GM12874 (cell line): ENCODE measurements at regions not wholly inside any gene's neighbourhood (a gene's known extent, or its start where the extent isn't known, plus 50 kb on each side); places are given as distances from the start of the nearest gene placed in this dataset.

Experiments used
- TF ChIP-seq, protein P1 (sequence below): IDR thresholded peaks from 2 replicates; pipeline ENCODE4 v1.5.1; 2011; ENCODE audit warnings: low read depth, mild to moderate bottlenecking, control low read depth, low read length, moderate library complexity; ENCODE audit not compliant: insufficient read depth

DNA sequence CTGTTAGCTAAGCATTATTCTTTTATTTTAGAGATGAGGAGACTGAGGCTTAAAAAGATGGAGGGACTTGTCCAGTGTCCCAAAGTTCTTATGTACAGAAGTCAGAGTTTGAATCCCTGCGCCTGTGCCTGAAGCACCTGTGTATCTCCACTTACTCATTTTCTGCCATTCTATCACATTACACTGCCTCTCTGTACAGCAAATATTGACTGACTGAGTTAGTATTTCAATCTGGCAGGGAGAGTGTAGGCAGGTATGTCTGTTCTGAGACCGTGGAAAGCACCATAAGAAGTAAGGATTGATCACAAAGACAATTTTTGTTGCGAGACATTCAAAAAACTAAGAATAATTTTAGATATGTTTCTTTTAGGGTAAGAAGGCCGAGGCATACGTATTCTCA, 162.7 kb downstream of the KITLG start:
- TF ChIP-seq, protein P1, sequence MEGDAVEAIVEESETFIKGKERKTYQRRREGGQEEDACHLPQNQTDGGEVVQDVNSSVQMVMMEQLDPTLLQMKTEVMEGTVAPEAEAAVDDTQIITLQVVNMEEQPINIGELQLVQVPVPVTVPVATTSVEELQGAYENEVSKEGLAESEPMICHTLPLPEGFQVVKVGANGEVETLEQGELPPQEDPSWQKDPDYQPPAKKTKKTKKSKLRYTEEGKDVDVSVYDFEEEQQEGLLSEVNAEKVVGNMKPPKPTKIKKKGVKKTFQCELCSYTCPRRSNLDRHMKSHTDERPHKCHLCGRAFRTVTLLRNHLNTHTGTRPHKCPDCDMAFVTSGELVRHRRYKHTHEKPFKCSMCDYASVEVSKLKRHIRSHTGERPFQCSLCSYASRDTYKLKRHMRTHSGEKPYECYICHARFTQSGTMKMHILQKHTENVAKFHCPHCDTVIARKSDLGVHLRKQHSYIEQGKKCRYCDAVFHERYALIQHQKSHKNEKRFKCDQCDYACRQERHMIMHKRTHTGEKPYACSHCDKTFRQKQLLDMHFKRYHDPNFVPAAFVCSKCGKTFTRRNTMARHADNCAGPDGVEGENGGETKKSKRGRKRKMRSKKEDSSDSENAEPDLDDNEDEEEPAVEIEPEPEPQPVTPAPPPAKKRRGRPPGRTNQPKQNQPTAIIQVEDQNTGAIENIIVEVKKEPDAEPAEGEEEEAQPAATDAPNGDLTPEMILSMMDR: no peak

DNA sequence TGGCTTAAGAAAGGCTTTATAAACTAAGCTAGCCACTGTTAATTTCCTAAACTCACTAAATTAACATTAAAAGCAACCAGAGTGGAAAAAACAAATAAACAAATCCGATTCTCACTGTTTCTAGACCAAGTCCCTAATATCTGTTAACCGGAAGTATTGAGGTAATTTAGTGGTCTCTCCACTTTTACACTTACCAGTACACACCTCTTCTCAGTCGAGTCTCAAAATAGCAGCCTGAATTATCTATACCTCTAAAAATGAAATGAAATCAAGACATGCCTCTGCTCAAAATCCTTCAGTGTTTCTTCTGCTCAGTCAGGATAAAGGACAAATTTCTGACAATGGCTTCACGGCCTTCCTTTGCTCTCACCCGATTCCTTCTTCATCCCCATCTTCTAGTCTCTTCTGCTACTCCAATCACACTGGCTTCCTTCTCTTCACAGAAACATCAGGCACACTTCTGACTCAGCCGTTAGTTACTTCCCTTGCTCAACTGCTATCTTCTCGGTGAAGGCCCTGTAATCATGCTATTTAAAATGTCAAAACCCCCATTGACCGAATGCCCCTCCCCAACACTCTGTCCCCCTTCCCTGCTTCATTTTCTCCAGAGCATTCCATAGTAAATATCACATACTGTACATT, 161.3 kb downstream of the KITLG start:
- TF ChIP-seq, protein P1: no peak

DNA sequence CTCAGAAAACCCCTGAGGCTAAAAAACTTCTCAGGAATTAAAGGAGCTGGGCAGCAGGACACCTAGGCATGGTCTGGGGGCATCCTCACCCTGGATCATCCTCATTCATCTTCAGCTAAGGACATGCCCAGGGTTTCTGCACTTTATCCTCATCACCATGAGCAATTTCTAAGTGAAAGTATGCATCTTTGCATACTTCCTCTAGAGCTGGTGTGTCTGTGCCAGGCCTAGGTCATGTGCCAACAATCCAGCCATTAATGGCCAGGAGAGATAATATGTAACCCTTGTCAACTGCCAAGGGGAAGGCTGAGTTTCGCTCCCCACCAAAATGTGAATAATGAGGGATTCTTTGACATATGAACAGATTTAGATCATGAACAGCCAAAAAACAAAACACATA, 160.5 kb downstream of the KITLG start:
- TF ChIP-seq, protein P1: no peak

DNA sequence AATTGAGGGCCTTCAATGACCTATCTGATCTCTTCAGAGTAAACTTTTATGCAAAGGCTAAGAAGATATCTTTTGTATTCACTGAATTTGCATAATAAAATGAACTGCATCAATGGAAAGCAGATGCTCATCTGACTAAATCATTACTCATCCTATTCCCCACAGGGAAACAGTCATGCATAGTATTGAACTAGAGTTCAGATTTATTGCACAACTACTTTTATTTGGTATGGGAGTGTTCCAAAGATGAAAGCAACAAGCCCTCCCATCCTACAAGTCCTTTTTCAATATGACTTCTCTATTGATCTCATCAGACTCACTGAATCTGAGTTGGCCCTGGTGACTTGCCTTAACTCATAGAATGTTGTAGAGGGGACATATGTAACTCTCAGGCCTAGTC, 159.8 kb downstream of the KITLG start:
- TF ChIP-seq, protein P1: no peak

DNA sequence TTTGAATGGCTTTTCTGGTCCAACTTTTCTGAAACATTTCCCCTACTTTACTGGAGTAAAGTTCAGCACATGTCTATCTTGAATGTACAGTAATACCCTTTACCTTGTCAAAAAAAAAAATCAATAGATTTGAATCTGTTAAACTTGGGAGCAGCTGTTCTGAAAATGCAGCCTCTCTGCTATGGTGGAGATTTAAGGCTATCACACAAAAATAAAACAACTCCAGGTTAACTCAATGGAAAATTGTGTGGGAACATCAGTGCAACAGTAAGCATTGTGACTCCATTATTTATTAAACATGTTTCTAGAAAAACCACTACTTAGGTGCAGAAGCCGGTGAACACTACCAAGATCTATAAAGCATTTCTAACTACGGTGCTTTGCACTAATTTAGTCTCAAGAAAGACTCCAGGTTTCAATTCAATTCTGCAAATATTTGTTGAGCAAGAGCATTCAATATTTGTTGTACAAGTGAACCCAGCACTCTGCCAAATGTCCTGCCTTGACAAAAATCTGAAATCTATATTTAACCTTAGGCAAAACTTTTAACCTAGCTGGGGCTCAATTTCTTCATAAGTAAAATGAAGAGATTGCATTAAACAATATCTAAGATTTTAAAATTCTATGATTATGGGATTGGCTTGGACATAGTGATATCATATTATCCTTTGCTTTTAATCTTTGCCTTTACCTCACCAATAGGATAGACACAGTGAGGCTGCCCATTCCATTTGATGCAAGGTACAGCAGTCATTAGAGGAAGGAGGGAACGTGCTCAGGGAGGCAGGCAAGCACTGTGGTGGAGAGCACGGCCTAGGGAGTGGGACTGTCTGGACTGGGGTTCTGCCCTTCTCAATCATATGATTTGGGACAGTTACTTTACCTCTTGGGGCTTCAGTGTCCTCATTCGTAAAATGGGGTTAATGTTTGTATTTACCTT, 155.2 kb downstream of the KITLG start:
- TF ChIP-seq, protein P1: no peak

DNA sequence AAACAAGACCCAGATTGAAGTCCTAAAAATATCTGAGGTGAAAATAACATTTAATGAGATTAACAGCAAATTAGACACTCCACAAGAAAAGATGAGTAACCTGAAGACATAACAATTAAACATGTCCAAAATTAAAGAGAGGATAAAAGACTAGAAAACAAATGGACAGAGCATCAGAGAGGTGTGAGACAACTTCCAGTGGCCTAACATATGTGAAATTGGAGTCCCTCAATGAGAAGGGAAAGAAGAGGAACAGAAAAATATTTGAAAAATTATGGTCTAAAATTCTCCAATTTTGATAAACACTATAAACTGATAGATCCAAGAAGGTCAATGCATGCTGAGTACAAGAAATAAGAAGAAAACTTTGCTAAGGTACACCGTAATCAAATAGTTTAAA, 151.9 kb downstream of the KITLG start:
- TF ChIP-seq, protein P1: no peak

DNA sequence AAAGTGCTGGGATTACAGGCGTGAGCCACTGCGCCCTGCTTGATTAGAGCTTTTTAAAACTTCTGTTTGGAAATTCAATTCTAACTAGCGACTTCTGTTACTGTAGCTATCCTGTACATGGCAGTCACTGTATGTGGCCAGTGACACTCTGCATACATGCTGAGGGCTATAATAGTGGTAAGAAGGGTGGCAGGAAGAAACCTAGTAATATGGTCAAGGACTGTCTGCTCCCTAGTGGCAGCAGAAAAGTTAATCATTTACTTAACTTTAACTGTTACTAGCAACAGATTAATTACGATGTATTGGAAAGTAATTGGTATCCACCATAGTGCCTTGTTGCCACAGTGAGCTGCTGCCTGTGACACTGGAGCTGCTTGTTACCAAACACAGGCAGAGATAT, 149.0 kb downstream of the KITLG start:
- TF ChIP-seq, protein P1: no peak
